GM19452 (cell line): ENCODE measurements at regions not wholly inside any gene's neighbourhood (a gene's known extent, or its start where the extent isn't known, plus 50 kb on each side); places are given as distances from the start of the nearest gene placed in this dataset.

Source experiments
- ATAC-seq: cut with Tn5 transposase; IDR thresholded peaks from one replicate; pipeline ENCODE4 v1.9.1; 2021; ENCODE audit not compliant: unreplicated experiment

DNA sequence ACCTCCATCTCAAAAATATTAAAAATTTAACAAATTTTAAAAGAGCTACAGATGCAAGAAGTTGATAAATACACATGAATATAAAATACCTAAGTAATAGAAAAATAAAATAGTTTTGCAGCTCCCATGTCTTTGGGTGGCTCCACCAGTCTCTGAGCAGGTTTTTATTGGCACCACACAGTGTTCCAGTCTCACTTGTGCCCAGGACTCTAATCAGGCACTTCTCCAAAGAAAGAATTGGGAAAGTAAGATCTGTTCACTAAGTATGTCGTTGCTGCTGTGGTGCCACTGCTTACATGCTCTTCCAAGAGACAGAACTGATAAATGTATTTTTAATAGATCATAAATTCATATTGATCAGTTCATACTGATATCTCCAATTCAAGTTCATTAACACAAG lies 92.5 kb upstream of the ABI3BP start:
- no peak for ATAC-seq

DNA sequence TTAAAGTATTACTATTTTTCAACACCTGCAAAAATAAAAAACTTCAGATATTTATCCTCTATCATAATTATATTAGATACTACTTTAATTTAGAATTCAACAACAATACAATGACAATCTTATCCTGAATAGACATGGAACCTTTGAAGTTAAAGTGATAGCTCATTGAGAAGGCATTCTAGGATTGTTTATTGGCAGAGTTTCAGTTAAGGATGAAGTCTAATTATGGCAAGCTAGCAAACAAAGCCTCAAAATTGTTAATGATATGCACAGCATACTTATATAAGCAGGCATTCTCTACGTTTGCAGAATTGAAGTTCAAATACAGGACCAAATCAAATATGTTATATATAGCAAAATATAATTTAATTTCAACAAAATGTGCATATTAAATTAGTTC lies 91.2 kb upstream of the ABI3BP start:
- ATAC-seq, result no peak

DNA sequence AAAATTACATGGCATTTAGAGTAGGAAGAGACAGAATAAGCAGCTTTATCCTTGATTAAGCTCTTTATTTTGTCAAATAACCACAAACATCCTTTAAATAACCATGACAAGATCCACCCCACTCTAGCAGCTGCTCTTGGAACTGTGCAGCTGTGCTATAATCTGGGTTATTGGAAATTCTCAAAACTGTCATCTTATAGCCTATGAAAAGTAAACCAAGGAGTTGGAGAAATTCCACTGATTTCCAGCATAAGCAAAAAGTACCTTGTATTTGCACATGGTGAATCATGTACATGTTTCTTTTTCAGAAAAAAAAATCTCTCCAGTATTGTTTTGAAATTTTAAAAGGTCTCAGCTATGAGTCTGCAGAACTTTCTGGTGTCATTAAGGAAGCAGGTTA lies 88.8 kb upstream of the ABI3BP start:
- ATAC-seq, result no peak

DNA sequence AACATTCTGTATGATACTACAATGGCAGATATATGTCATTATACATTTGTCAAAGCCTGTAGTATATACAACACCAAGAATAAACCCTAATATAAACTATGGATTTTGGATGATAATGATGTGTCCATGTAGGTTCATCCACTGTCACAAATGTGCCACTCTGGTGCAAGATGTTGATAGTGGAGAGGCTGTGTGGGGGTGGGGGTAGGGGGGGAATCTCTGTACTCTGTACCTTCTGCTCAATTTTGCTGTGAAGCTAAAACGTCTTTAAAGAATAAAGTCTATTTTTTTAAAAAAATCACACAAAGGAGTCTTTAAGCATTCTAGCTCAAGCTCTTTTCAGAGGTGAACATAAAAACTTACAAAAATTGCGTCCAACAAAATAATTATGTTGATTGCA lies 88.2 kb upstream of the ABI3BP start:
- no peak for ATAC-seq

DNA sequence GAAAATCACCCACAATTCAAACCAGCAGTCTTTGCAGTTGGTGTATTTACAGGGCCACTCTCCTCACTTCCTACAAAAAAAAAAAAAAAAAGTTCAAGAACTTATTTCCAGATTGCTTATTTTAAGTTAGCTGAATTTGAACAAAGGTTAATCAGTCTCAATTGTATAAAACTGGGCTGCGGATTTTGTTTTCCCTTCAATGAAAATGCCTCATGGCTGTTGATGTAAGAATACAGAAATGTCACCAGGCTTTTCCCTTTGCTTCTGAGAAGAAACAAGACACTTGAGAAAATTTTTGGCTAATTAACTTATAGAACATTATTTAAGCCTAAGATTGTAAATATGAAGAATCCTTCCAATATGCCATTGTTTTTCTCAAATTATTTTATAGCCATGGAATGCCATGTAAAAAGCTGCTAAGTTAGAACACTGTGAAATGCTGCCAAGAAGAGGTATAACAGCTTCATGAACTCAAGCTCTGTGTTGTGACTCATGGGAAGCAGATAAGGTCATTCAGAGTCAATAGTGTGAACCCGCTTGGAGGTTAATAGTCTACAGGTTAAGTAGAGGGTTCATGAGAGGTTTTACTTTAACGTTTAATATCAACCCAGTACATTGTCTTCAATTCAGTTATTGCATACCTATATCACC lies 84.3 kb upstream of the ABI3BP start:
- no peak for ATAC-seq

DNA sequence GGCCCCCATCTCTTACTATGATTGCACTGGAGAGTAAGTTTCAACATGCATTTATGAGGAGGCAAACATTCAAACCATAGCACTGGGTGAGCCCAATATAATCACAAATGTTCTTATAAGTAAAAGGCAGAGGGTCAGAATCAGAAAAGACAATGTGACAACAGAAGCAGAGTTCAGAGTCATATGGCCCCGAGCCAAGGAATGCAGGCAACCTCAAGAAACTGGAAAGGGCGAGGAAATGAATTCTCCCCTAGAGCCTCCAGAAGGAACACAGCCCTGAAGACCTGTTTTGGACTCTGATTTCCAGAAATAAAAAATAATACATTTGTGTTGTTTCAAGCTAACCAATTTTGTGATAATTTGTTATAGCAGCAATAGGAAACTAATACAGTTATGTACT lies 81.3 kb upstream of the ABI3BP start:
- no peak for ATAC-seq

DNA sequence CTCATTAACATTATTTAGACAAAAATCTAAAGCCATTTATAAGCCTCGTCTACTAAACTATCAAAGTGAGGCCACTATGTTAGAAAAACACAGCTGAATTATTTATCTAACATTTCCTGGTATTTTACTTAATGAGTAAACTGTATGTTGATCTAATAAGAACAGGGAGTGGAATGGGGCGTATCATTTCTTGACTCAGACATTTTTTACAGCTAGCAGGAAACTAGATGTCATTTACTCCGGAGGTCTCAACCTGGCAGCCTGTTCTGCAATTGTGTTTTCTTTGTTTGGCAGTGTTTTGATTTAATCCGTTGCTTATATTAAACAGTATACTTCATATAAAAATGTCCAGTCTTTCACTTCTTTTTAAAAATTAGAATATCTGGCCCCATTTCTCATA lies 79.1 kb upstream of the ABI3BP start:
- ATAC-seq, result no peak

DNA sequence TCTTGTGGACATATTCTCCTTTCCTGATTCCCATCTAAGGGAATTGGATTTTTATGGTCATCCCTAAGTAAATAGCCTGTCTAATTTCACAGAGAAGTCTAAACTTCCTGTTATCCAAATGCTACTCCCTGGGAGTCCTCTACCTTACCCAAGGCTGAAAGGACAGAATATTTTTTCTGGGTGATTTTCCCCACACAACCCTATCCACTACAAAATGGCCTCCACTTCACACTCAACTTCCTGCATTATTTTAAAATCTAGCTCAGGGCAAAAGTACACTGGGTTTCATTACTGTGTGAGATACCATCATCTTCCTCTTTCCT lies 77.5 kb upstream of the ABI3BP start:
- no peak for ATAC-seq

DNA sequence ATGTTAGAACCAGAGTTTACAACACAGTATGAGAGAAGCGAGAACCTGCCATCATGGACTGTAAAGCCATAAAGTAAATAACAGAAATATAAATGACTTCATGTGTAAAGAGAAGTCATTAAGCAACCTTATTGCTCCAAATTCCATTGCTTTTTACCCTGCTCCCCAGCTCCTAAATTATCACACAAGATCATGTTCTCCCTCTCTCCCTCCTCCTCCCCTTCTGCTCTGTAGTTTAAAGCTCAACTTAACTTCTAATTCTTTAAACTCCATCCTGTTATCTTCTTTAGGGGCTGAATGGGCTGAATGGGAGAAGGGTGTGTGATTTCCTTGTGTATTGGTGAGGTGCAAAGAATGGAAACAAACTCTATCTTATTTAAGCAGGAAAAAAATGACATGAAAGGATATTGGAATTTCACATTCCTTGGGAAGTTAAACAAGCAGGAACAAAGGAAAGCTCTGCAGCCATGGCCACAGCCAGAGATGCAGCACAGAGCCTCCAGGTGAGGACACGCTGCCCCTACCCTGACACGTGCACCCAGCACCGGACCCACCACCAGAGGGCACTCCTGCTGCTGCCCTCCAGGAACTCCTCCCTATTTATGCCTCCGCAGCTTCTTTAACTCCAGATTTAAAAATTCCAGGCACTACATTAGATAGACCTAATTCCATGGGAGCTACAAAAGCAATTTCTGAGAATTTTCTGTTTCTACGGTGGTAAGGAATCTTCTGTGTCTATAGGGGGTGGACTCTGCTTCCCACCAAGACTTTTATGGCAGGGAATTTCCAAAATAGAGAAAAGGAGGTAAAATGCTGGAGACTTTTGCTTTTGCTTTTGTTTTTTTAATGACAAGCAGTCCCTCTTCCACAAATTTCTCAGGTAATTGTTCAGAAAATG lies 76.9 kb upstream of the ABI3BP start:
- no peak for ATAC-seq

DNA sequence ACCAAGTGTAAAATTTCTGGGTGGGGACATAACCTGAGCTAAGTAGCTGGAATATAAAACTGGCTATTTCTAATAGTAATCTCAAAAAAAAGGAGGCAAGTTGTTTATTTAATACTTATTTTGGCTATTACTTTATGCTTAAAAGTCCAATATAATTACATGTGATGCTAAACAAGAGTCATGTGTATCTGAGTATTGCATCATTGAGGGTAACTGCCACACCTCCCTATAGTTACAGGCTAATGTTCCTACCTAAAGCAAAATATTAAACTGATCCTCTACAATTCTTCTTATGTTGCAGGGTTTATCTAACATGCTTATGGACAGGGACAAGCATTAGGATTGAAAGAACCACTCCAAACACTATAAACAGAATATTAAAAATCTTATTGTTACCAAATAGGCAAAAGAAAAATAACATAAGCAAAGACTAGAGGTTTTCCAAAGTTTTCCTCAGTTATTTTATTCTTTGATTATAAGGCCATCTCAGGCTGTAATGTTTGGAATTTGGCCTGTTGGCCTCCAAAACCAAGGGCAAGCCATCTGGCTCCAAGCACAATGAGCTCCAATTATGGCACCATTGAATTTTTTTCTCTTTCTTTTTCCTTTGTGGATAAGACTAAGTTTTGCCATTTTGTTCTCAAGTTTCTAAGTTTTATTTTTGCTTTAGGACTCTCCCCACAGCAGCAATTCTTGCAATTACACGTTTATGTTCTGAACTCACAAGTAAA lies 75.8 kb upstream of the ABI3BP start:
- no peak for ATAC-seq

DNA sequence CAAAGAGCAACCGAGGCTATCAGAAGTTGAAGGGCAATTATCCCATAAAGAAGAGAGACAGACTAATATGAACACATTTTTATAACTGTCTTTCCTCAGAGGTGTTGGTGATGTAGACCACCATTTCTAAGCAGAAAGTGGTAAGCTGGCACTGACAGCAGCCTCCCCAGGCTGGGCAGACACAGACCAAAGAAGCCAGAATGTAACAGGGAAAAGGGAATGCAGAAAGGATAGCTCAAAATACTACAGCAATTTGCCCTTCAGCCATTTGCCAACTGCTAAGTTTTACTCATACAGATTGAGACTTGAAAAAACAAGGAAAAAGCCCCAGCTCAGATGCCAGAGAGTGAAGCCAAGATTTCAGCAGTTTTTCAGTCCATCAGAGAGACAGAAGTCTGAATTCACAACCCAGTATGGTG lies 73.5 kb upstream of the ABI3BP start:
- ATAC-seq, result no peak

DNA sequence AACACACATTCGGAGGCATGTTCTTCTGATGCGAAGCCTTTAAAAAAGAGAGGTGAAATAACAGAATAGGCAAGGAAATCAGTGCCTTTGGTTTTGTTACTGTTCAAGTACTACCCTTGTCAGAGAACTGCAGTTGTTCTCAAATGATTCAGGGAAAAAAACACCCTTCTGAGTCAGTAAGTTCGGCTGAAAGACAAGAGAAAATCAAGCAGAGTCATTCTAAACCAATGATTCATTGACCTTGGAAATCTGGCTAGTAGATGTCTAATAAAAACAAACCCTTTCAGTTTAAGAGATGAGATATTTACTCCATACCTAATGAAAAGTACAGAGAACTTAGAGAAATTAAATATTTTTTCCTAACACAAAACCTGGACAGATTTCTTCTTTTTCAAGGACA lies 72.7 kb upstream of the ABI3BP start:
- no peak for ATAC-seq

DNA sequence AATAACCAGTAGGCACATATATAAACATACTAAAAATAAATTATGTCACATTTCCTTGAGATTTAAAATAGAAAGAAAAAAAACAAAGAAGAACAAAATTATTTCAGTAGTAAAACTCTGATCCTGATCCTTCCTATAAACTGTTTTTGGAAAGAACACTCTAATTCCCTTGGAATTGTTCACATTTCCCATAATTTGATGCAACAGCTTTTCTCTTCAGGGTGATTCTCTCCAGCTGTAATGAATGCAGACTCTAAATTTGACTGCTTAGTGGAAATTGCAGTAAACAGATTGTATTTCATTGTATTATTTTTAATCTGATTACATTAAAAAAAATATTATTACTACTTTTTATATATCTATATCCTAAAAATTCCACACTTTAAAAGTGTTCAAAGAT lies 70.2 kb upstream of the ABI3BP start:
- no peak for ATAC-seq

DNA sequence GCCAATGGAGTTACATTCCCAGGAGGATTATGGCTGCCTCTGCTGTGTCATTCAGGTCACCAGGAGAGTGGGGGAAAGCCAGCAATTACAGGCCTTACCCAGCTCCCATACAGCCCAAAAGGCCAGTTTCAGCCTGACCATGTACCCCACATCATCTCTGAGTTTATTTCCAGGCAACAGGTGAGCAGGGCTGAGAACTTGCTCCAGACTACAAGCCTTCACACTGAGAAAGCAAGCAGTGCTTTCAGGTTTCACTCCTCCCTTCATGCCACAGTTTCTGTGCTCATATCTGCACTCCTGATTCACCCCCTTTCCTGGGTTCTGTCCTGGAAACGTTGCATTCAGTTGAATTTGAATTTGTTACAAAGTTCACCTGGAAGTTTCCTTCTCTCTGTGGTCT lies 68.1 kb upstream of the ABI3BP start:
- ATAC-seq, result no peak

DNA sequence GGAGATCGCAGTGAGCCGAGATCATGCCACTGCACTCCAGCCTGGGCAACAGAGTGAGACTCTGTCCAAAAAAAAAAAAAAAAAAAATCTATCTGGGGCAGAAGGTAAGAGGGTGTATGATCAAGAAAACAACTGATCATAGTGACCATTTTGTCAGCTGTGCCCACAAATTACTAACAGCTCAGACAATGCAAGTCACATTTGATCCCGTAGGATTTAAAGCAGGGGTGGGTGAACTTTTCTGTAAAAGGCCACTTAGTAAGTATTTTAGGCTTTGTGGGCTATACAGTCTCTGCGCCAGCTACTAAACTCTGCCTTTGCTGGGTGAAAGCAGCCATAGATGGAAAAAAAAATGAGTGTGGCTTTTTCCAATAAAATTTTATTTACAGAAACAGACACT lies 57.6 kb upstream of the ABI3BP start:
- no peak for ATAC-seq

DNA sequence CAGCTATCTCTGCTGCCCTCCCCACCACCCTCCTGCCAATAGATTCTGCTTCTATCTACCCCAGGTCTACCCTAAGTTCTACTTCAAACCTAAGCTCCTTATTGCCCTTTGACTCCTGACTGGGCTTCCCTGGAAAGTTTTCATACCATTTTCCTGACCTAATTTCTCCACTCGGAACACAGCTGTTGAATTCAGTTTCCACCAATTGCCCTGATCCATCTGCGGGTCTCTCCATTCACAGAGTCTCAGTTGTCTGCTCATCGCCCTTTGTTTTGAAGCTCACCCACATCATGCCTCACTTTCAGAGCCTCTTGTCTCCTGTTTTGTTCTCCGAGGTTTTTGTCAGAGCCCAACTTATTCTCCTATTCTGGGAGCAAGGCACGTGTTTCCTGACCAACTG lies 56.8 kb upstream of the ABI3BP start:
- ATAC-seq, result no peak

DNA sequence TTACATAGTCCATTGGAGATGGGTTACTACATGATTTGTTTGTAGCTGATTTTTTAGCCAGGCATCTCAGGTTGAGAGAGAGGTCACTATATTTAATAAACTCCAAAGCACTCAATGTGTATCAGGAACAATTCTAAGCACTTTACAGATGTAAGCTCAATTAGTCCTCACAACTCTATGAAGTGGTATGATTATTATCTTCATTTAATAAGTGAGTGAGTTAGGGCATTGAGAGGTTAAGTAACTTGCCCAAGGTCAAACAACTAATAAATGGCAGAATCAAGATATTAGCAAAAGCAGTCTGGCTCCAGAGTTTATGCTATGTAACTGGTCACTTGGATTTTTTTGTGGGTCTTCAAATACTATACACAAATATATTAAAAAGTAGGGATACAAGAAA lies 56.3 kb upstream of the ABI3BP start:
- ATAC-seq, result no peak

DNA sequence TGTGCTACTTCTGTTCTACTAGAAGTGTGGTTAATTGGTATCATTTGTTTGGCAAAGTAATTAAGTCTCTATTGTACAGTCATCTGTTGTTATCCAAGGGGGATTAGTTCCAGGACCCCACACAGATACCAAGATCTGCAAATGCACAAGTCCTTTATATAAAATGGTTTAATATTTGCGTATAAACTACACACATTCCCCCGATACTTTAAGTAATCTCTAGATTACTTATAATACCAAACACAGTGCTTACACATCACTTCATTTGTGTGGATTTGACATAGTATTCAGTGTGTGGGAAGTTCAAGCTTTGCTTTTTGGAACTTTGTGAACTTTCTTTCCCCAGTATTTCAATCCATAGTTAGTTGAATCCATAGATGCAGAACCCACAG lies 50.5 kb upstream of the ABI3BP start:
- ATAC-seq, result no peak

DNA sequence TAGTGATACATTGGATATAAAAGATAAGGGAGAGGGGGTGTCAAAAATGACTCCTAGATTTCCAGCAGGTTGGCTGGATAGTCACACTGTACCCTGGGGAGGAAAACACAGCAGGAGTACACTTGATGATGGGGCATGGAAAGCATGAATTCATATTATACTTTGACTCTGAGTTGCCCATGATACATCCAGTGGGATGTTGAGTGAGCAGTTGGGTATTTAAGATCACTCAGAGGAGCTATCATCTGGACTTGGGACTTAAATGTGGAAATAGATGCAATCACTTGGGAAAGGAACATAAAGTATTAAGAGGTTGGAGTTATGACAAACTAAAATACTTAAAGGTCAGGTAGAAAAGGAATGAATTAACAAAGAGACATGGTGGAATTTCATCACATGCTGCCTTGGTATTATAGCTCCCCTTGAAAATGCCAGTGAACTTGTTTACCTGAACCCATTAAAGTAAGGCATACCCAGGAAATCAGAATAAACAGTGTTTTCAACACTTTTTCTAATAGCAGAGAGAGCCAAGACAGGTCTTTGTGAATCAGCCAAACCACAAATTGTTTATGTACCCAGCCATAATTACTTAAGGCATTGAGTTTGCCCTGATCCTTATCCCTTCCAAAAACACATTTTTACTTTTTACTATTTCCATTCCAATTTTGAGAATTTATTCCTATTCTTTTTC lies 49.9 kb upstream of the ABI3BP start:
- ATAC-seq, result no peak
